MM.1S (cell line): ENCODE measurements at regions not wholly inside any gene's neighbourhood (a gene's known extent, or its start where the extent isn't known, plus 50 kb on each side); places are given as distances from the start of the nearest gene placed in this dataset.

Experiments used
- DNase-seq: peaks from one replicate; pipeline ENCODE4 v3.0.0-alpha.2; 2015
- H2AFZ ChIP-seq: fragments of 300-600 bp; sonication (generic); 2 replicates; pipeline ENCODE4 v1.6.0; 2016; ENCODE audit warnings: antibody characterized with exemption, low read length
- H3F3A ChIP-seq: fragments of 300-600 bp; sonication (generic); 2 replicates; pipeline ENCODE4 v1.6.1; 2016; ENCODE audit warnings: mild to moderate bottlenecking, antibody characterized with exemption, low read length, moderate library complexity, mixed read lengths; ENCODE audit not compliant: insufficient read depth
- H3K27ac ChIP-seq: fragments of 300-600 bp; sonication (generic); 2 replicates; pipeline ENCODE4 v1.5.1; 2016; ENCODE audit warnings: mild to moderate bottlenecking, low read length
- H3K27me3 ChIP-seq: fragments of 300-600 bp; sonication (generic); replicated peaks from 2 replicates; pipeline ENCODE4 v1.6.0; 2016; ENCODE audit warnings: low read length; ENCODE audit not compliant: insufficient read depth
- H3K36me3 ChIP-seq: fragments of 300-600 bp; sonication (generic); replicated peaks from 2 replicates; pipeline ENCODE4 v1.6.1; 2016; ENCODE audit warnings: mild to moderate bottlenecking, low read length, mixed read lengths; ENCODE audit not compliant: insufficient read depth
- H3K4me1 ChIP-seq: fragments of 300-600 bp; sonication (generic); 2 replicates; pipeline ENCODE4 v1.6.1; 2016; ENCODE audit warnings: low read length, mixed read lengths
- H3K4me2 ChIP-seq: fragments of 300-600 bp; sonication (generic); 2 replicates; pipeline ENCODE4 v1.6.0; 2016; ENCODE audit warnings: low read depth, low read length
- H3K4me3 ChIP-seq: fragments of 300-600 bp; sonication (generic); 2 replicates; pipeline ENCODE4 v1.5.1; 2016; ENCODE audit warnings: low read length, mixed read lengths
- H3K79me2 ChIP-seq: fragments of 300-600 bp; sonication (generic); 2 replicates; pipeline ENCODE4 v1.6.1; 2016; ENCODE audit warnings: mixed run types, low read length, mixed read lengths
- H3K9ac ChIP-seq: fragments of 300-600 bp; sonication (generic); 2 replicates; pipeline ENCODE4 v1.6.1; 2016; ENCODE audit warnings: low read length, mixed read lengths
- H3K9me2 ChIP-seq: fragments of 300-600 bp; sonication (generic); replicated peaks from 2 replicates; pipeline ENCODE4 v1.6.1; 2016; ENCODE audit warnings: mild to moderate bottlenecking, low read length, mixed read lengths; ENCODE audit not compliant: insufficient read depth
- H3K9me3 ChIP-seq: fragments of 300-600 bp; sonication (generic); replicated peaks from 2 replicates; pipeline ENCODE4 v1.6.1; 2016; ENCODE audit warnings: mild to moderate bottlenecking, low read length, mixed read lengths; ENCODE audit not compliant: insufficient read depth
- H4K20me1 ChIP-seq: fragments of 300-600 bp; sonication (generic); 2 replicates; pipeline ENCODE4 v1.6.1; 2016; ENCODE audit warnings: mild to moderate bottlenecking, low read length, moderate library complexity, mixed read lengths; ENCODE audit not compliant: insufficient read depth
- CTCF ChIP-seq: fragments of 300-600 bp; sonication (generic); IDR thresholded peaks from 2 replicates; pipeline ENCODE4 v1.5.1; 2016; ENCODE audit warnings: antibody characterized with exemption, low read length, mixed read lengths
- EZH2 ChIP-seq: fragments of 300-600 bp; sonication (generic); optimal IDR thresholded peaks from 2 replicates; pipeline ENCODE3; 2017; ENCODE audit warnings: low read depth, mild to moderate bottlenecking, antibody characterized with exemption, low read length, mixed read lengths
- EZH2phosphoT487 ChIP-seq: fragments of 300-600 bp; sonication (generic); IDR thresholded peaks from 2 replicates; pipeline ENCODE4 v1.6.1; 2018; ENCODE audit warnings: antibody characterized with exemption, low read length

GRCh38 chr6:121020656-121021055, 313.6 kb downstream of the TBC1D32 start:
- no peaks in the 10 kb centered on the region for H3K9me2 ChIP-seq
- H3K27me3 ChIP-seq = no peaks in the 10 kb centered on the region
- H3K9me3 ChIP-seq = no peaks in the 10 kb centered on the region
- no peak overlapping the region for H3K9ac ChIP-seq
- H3K36me3 ChIP-seq = no peaks in the 10 kb centered on the region
- TF ChIP-seq EZH2 (no peak), EZH2phosphoT487 (no peak), CTCF (no peak)
- no peak overlapping the region for H3K27ac ChIP-seq
- no peak overlapping the region for H2AFZ ChIP-seq
- no peaks in the 10 kb centered on the region for H3K4me1 ChIP-seq
- no peaks in the 10 kb centered on the region for H3F3A ChIP-seq
- H3K4me3 ChIP-seq = no peak overlapping the region
- no peak for DNase-seq
- no peak overlapping the region for H3K4me2 ChIP-seq
- no peaks in the 10 kb centered on the region for H3K79me2 ChIP-seq
- no peaks in the 10 kb centered on the region for H4K20me1 ChIP-seq

GRCh38 chr6:121008553-121008952, 325.7 kb downstream of the TBC1D32 start:
- no peaks in the 10 kb centered on the region for H3K4me1 ChIP-seq
- H3F3A ChIP-seq = no peaks in the 10 kb centered on the region
- TF ChIP-seq EZH2phosphoT487 (no peak), CTCF (no peak), EZH2 (no peak)
- H3K79me2 ChIP-seq = no peaks in the 10 kb centered on the region
- no peak for DNase-seq
- H3K27ac ChIP-seq = no peak overlapping the region
- no peak overlapping the region for H3K4me2 ChIP-seq
- no peaks in the 10 kb centered on the region for H3K9me2 ChIP-seq
- H3K36me3 ChIP-seq = no peaks in the 10 kb centered on the region; the same call in 1 of the 2 replicates
- H3K9ac ChIP-seq = no peak overlapping the region
- no peak overlapping the region for H2AFZ ChIP-seq
- H4K20me1 ChIP-seq = no peaks in the 10 kb centered on the region
- no peaks in the 10 kb centered on the region for H3K27me3 ChIP-seq
- H3K4me3 ChIP-seq = no peak overlapping the region
- no peaks in the 10 kb centered on the region for H3K9me3 ChIP-seq

- DNase-seq = no peak
- Histone ChIP-seq H3K9me2 (no peaks in the 10 kb centered on the region), H3K27me3 (no peaks in the 10 kb centered on the region), H2AFZ (no peak overlapping the region), H3K79me2 (no peaks in the 10 kb centered on the region), H4K20me1 (no peaks in the 10 kb centered on the region), H3K4me2 (no peak overlapping the region), H3K36me3 (no peaks in the 10 kb centered on the region; the same call in 1 of the 2 replicates), H3K4me3 (no peak overlapping the region), H3K4me1 (no peaks in the 10 kb centered on the region), H3K9me3 (no peaks in the 10 kb centered on the region), H3F3A (no peaks in the 10 kb centered on the region), H3K9ac (no peak overlapping the region), H3K27ac (no peak overlapping the region)
- TF ChIP-seq CTCF (no peak), EZH2 (no peak), EZH2phosphoT487 (no peak)
Measured at GRCh38 chr6:121006024-121006423, 328.3 kb downstream of the TBC1D32 start.
